Adrenal gland (tissue), 5 donors: ENCODE measurements at regions not wholly inside any gene's neighbourhood (a gene's known extent, or its start where the extent isn't known, plus 50 kb on each side); places are given as distances from the start of the nearest gene placed in this dataset.

Experiments used
- POLR2A ChIP-seq, 2 donors: fragments of 450-650 bp; IDR thresholded peaks; one replicate each; pipeline ENCODE4 v1.6.1; 2017; ENCODE audit warnings: antibody characterized with exemption in 2 of 2, mild to moderate bottlenecking in 2 of 2, moderate library complexity in 1 of 2
- TF ChIP-seq, protein P1 (sequence below), 6 experiments: fragments of 450-650 bp in 4 of 6; fragments of 200-600 bp in 2 of 6; sonication (generic) in 1 of 6; IDR thresholded peaks; 1 replicate in 5 of 6; 2 replicates in 1 of 6; pipeline versions ENCODE4 v1.5.1 to v1.8.0; 2016 to 2021; ENCODE audit warnings: antibody characterized with exemption in 6 of 6, mild to moderate bottlenecking in 2 of 6, moderate library complexity in 1 of 6
- donor health status: DM: no; HTN: no; CAD: no.

DNA sequence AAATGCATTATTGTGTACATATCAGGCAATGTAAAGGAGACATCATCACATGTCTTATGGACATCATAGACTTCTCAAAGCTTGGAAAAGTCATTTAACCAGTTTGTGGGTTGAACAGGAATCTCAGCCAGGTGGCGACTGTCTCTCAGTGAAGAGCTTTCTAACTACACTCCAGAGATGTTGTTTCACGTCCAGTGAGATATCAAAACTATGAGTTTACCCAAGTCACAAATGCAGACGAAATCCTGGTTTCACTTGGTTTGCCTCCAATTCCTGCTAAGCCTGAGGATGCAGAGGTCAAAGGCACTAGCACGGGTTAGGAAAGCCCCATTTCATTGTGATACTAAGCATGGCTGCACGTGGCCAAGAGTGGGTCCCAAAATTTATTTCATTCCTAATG, 384.5 kb upstream of the MEIS1 start:
- TF ChIP-seq, protein P1, sequence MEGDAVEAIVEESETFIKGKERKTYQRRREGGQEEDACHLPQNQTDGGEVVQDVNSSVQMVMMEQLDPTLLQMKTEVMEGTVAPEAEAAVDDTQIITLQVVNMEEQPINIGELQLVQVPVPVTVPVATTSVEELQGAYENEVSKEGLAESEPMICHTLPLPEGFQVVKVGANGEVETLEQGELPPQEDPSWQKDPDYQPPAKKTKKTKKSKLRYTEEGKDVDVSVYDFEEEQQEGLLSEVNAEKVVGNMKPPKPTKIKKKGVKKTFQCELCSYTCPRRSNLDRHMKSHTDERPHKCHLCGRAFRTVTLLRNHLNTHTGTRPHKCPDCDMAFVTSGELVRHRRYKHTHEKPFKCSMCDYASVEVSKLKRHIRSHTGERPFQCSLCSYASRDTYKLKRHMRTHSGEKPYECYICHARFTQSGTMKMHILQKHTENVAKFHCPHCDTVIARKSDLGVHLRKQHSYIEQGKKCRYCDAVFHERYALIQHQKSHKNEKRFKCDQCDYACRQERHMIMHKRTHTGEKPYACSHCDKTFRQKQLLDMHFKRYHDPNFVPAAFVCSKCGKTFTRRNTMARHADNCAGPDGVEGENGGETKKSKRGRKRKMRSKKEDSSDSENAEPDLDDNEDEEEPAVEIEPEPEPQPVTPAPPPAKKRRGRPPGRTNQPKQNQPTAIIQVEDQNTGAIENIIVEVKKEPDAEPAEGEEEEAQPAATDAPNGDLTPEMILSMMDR (IDR thresholded peaks at IDR 0.05) = no peak
- TF ChIP-seq POLR2A (IDR thresholded peaks at IDR 0.05) = no peak
